ENCODE measurements at regions not wholly inside any gene's neighbourhood (a gene's known extent, or its start where the extent isn't known, plus 50 kb on each side); places are given as distances from the start of the nearest gene placed in this dataset.
"Not testable (repeated sequence)": the region's sequence is repeated elsewhere in the genome, so short reads cannot be mapped to it uniquely, and the experiment has no call there.

DNA sequence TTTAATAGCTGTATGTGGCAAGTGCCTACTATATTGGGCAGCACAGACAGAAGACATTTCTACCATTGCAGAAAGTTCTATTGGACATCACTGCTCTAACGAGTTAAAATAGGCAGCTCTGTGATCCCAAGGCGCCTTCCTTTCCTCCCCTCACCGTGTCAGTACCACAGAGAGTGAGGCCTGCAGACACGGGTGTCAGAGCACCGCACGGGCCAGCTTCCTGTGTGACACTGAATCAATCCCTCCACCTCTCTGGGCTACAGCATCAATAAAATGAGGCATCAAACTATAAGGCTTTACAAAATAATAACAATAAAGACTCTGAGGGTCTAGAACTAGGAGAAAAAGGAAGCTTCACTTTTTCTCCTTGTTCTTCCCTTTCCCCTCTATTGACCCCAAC lies 246.7 kb downstream of the FOXD2 start:
- H3K27me3 Mint-ChIP-seq (ENCODE audit: low read depth): peaks cover 4% of the 10 kb centered on the region
- no peak overlapping the region for H3K27ac Mint-ChIP-seq

DNA sequence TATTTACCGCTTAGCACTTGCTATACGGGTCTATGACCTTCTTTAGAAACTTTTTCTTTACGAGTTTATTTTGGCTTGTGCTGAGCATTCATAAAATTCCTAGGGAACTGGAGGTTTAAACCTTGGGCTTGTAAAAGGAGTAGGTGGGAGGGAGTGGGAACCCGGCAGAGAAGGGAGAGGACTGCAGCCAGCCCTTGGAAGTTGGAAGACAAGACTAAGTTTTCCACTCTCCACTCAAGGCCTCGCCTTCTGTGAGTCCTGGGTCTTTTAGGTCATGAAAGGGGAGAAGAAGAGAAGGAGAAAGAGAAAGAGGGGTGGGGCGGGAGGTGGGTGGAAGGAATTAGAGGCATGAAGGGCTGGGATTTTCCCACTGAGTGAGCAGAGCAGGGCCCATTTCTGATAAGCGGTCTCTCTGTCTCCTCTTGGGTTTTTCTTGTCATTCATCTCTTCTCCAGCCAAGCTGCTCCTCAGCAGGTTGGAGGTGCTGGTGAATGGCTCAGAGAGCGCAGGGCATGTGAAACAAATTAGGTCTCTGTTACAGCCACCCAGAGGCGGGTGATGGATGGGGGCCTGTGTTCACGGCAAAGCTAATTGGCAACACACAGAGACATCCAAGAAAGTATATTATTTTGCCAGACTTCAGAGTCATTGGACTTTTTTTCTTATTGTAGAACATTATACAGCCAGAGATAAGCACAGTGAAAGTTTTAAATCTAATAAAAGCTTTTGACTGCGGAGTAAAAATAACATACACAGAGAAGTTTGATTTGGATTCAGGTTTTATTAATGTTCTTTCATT lies 247.3 kb downstream of the FOXD2 start:
- intact Hi-C loops (cut with micrococcal nuclease): no loop called here
- CTCF ChIA-PET: interaction anchor here (1.8 kb wide), 1 partner anchor 41 kb away, joined by 3 read pairs; no protein-coding TSS in a partner anchor
- Mint-ChIP-seq H3K9me3 (no peaks in the 10 kb centered on the region), H3K27ac (no peak overlapping the region), H3K4me3 (no peak overlapping the region), H3K36me3 (ENCODE audit: low read depth) (no peaks in the 10 kb centered on the region), H3K27me3 (ENCODE audit: low read depth) (peaks cover 6% of the 10 kb centered on the region), H3K4me1 (ENCODE audit: low read depth) (no peaks in the 10 kb centered on the region)
- no peak for DNase-seq

More for the DNA sequence above, 246.7 kb downstream of the FOXD2 start:
- H3K4me3 Mint-ChIP-seq: no peak overlapping the region
- CTCF ChIA-PET: interaction anchor here (1.8 kb wide), 1 partner anchor 42 kb away, joined by 3 read pairs; no protein-coding TSS in a partner anchor
- no peaks in the 10 kb centered on the region for H3K9me3 Mint-ChIP-seq
- DNase-seq: no peak
- H3K36me3 Mint-ChIP-seq (ENCODE audit: low read depth): no peaks in the 10 kb centered on the region
- H3K4me1 Mint-ChIP-seq (ENCODE audit: low read depth): no peaks in the 10 kb centered on the region
- intact Hi-C loops (cut with micrococcal nuclease): no loop called here

DNA sequence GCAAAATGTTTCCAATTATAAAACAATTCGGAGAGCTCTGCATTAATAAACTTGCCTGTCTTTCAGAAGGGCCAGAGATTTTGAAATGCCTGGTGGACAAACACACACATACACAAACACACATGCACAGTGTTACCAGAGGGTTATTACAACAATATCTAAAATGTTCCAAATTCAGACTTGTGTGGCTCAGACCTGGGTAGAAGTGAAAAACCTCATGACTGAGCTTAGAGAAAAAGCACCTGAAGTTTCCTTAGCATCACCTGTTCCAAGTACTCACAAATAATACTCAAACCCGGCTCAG lies 247.9 kb downstream of the FOXD2 start:
- H3K27me3 Mint-ChIP-seq (ENCODE audit: low read depth): peaks cover 6% of the 10 kb centered on the region
- H3K4me1 Mint-ChIP-seq (ENCODE audit: low read depth): no peaks in the 10 kb centered on the region
- CTCF ChIA-PET: interaction anchor here (1.8 kb wide), 1 partner anchor 40 kb away, joined by 3 read pairs; no protein-coding TSS in a partner anchor
- DNase-seq: no peak
- H3K36me3 Mint-ChIP-seq (ENCODE audit: low read depth): no peaks in the 10 kb centered on the region
- H3K27ac Mint-ChIP-seq: no peak overlapping the region
- no peak overlapping the region for H3K4me3 Mint-ChIP-seq
- H3K9me3 Mint-ChIP-seq: no peaks in the 10 kb centered on the region
- intact Hi-C loops (cut with micrococcal nuclease): no loop called here

DNA sequence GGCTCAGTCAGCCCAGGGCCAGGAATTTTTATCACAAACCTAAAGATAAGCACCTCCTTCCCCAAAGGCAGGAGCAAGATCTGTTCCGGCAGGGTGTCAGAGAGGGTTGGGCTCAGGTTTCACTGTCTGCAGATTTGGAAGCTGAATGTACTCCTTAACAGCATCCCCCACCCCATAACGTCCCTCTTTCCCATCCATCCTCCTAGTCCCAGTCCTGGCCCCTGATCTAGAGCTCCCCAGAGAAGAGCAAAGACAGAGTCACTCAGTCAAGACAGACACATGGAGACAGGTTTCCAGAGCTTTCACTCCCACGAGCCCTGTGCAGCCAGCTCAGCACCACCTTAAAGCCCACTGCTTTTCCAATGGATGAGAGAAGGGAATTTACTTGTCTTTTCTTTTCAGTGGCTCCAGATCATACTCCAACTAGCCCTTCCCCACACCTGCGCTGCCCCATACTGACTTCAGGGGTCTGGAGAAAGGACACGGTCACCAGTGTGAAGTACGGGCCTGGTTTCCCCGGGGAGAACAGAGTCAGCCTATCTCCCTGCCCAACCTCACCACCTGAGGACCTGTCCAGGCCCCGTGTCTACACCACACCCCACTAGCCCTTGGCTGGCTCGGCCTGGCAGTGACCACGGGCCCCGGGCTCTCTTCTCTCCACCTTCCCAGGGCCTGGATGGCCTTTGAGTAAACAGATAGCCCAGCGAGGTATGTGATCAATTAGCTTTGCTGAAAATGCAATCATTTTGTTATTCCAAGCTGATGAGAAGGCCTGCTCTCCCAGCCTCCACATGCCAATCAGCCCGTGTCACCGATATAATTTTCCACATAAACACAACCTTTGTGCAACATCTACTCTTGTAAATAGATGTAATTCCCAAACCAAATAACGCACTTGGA lies 249.1 kb downstream of the FOXD2 start:
- CTCF ChIA-PET: no interaction called here
- no peak for DNase-seq
- H3K4me3 Mint-ChIP-seq: no peak overlapping the region
- peaks cover 12% of the 10 kb centered on the region for H3K27me3 Mint-ChIP-seq (ENCODE audit: low read depth)
- no peak overlapping the region for H3K27ac Mint-ChIP-seq
- H3K9me3 Mint-ChIP-seq: no peaks in the 10 kb centered on the region
- intact Hi-C loops (cut with micrococcal nuclease): no loop called here
- H3K4me1 Mint-ChIP-seq (ENCODE audit: low read depth): no peaks in the 10 kb centered on the region
- no peaks in the 10 kb centered on the region for H3K36me3 Mint-ChIP-seq (ENCODE audit: low read depth)

DNA sequence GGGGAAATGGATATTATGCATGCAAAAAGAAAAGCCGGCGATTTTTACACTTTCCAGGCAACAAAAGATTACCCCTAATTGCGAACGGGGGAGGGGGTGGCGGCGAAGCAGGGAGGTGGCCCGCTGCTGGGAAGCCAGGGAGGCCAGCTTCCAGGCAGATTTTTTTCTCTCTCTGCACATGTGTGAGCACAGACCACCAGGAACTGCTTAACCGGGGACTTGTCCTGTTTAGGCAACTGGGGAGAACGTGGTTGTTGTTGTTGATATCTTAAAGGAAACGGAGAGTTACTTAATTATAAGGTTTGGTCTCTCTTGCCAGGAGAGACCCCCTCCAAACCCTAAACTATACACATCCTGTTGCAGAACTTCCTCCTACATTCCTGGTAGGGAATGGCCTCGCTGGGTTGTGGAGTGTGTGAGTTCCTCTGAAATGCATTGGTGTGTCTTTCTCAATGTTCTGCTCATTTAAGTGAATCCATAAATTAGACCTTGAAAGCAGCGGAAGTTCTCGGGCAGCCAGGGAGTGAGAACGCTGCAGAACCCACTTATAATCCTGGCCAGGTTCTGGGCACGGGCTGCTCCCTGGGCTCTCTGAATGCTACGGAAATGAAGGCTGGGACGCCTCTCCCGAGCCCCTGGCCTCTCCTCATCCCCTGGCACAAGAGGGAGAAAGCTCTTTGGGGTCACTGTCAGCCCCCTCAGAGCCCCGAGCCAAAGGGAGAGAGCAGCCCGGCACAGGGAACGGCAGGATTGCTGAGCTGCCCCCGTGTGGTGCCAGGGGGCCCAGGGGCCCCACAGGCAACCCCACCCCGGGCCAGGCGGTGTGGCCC lies 250.0 kb downstream of the FOXD2 start:
- H3K27ac Mint-ChIP-seq: no peak overlapping the region
- DNase-seq: no peak
- H3K9me3 Mint-ChIP-seq: no peaks in the 10 kb centered on the region
- no peaks in the 10 kb centered on the region for H3K36me3 Mint-ChIP-seq (ENCODE audit: low read depth)
- H3K27me3 Mint-ChIP-seq (ENCODE audit: low read depth): peaks cover 12% of the 10 kb centered on the region
- H3K4me1 Mint-ChIP-seq (ENCODE audit: low read depth): no peaks in the 10 kb centered on the region
- intact Hi-C loops (cut with micrococcal nuclease): no loop called here
- no peak overlapping the region for H3K4me3 Mint-ChIP-seq
- CTCF ChIA-PET: no interaction called here

DNA sequence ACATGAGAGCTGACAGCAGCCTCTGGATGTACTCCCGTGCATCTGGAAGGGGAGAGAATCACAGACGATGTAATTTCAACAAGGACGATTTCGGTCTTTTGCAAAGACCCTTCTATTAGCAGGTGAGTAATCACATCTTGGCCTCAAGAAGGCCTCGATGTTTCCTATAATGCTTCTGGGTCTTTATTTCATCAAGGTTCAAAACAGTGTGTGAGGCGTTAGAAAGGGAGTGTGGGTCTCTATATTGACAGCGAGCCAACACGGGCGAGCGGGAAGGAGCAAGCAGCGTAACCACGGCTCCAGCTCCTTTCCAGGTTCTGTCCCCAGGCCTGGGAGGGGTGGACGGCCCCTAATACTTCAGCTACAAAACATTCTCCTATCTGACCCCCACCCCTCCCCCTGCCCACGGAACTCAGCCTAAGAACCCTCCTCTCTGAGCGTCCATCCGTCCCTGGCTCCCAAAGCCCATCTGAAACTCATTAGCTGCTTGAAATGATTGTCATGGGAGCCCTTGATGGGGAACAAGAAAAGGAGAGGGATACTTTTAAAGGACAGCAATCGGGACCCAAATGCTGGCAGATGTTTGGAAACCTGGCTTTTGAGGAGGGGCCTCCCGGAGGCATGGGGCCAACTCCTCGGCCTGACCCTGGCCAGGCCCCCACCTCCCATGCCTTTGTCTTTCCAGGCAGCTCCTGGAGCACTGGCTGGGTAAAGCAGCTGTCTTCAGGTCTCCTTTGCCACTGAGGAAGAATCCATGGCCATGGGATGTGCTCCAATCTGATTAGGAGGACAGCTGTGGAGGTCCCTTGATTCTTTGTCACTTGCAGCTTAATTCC lies 250.8 kb downstream of the FOXD2 start:
- CTCF ChIA-PET: no interaction called here
- H3K27ac Mint-ChIP-seq: no peak overlapping the region
- no peaks in the 10 kb centered on the region for H3K36me3 Mint-ChIP-seq (ENCODE audit: low read depth)
- no peaks in the 10 kb centered on the region for H3K9me3 Mint-ChIP-seq
- H3K27me3 Mint-ChIP-seq (ENCODE audit: low read depth): peaks cover 12% of the 10 kb centered on the region
- intact Hi-C loops (cut with micrococcal nuclease): no loop called here
- H3K4me1 Mint-ChIP-seq (ENCODE audit: low read depth): no peaks in the 10 kb centered on the region
- no peak for DNase-seq
- H3K4me3 Mint-ChIP-seq: no peak overlapping the region

DNA sequence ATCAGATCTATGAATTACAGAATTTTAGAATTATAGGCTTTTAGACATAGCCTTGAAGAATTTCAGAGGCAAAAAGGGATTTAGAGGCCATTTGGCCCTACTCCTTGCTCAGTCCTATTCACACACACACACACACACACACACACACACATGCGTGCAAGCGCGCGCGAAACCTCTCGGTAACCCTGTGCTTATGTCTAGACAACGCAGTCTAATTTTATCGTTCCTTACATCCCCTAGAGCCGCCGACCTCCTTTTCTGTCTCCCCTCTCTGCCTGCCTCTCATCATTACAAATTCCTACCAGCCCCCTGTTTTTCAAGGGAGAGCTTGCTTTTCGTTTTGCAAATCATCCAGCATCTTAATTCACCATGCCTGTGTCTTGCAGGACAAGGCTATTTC lies 252.1 kb downstream of the FOXD2 start:
- Mint-ChIP-seq H3K36me3 (ENCODE audit: low read depth) (no peaks in the 10 kb centered on the region), H3K9me3 (no peaks in the 10 kb centered on the region), H3K27me3 (ENCODE audit: low read depth) (peaks cover 12% of the 10 kb centered on the region), H3K27ac (no peak overlapping the region), H3K4me1 (ENCODE audit: low read depth) (no peaks in the 10 kb centered on the region), H3K4me3 (no peak overlapping the region)
- DNase-seq: no peak
- CTCF ChIA-PET: no interaction called here
- intact Hi-C loops (cut with micrococcal nuclease): no loop called here

DNA sequence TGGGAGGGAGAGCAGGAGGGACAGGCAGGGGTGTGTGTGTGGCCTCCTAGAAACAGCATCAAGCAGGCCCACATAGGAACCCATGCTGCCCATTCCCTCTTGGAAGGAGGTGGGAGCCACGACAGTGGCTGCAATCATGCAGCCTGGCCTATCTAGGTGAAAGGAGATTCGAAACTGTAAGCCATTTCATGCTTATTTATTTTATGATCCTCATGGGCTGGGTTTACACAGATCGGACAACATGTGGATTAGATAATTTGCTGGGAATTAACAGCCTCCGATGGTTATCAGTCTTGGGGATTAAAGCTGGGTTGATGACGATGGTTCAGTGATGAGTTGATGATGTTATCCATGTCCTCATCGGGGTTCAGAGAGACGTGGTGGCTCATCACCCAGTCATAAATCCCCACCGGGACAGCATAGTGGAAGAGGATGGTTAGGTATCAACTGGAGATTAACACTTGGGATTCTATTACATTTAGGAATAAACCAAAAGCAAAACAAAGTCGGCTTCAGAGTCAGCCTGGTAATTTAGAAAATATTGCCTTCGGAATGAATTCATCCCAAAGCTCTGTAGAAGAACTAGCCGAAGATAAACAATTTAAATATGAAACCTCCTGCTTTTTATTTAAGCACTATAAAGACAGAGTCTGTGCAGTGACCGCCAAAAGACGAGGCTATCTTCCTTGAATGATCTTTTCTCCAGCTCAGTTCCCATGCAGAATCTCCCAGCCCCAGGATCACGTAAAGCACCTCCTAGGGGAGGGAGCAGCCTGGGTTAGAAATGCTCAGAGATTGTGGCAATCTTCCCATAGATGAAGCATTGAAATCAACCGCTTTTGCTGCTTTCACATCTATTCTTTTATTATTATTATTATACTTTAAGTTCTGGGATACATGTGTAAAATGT lies 252.8 kb downstream of the FOXD2 start:
- DNase-seq: no peak
- Mint-ChIP-seq H3K4me1 (ENCODE audit: low read depth) (no peaks in the 10 kb centered on the region), H3K4me3 (no peak overlapping the region), H3K36me3 (ENCODE audit: low read depth) (no peaks in the 10 kb centered on the region), H3K27me3 (ENCODE audit: low read depth) (peaks cover 12% of the 10 kb centered on the region), H3K27ac (no peak overlapping the region), H3K9me3 (no peaks in the 10 kb centered on the region)
- CTCF ChIA-PET: no interaction called here
- intact Hi-C loops (cut with micrococcal nuclease): no loop called here

DNA sequence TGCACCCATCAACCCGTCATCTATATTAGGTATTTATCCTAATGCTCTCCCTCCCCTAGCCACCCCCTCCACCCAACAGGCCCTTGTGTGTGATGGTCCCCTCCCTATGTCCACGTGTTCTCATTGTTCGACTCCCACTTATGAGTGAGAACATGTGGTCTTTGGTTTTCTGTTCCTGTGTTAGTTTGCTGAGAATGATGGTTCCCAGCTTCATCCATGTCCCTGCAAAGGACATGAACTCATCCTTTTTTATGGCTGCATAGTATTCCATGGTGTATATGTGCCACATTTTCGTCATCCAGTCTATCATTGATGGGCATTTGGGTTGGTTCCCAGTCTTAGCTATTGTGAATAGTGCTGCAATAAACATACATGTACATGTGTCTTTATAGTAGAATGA lies 253.4 kb downstream of the FOXD2 start:
- intact Hi-C loops (cut with micrococcal nuclease); CTCF ChIA-PET: not testable (repeated sequence)

DNA sequence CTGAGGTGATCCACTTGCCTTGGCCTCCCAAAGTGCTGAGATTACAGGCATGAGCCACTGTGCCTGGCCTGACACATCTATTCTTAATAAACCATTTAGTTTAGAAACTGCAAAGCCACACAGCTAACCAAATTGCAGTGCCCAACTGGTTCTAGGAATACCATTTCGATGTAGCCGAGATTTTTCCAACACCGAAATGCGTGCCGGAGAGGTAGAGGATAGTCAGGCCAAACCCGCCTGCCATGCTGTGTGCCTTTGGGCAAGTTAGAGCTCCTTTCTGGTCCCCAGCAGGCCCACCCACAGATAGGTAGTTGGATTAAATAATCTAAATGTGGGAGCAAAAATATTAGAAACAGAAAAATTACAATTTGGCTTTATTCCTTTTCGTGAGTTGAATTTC lies 254.4 kb downstream of the FOXD2 start:
- Mint-ChIP-seq H3K4me3 (no peak overlapping the region), H3K36me3 (ENCODE audit: low read depth) (no peaks in the 10 kb centered on the region), H3K27me3 (ENCODE audit: low read depth) (peaks cover 12% of the 10 kb centered on the region), H3K27ac (no peak overlapping the region), H3K9me3 (no peaks in the 10 kb centered on the region), H3K4me1 (ENCODE audit: low read depth) (no peaks in the 10 kb centered on the region)
- no peak for DNase-seq
- intact Hi-C loops (cut with micrococcal nuclease): no loop called here
- CTCF ChIA-PET: no interaction called here

More for the DNA sequence above, 253.4 kb downstream of the FOXD2 start:
- H3K9me3 Mint-ChIP-seq; DNase-seq; H3K4me3 Mint-ChIP-seq; H3K36me3 Mint-ChIP-seq (ENCODE audit: low read depth); H3K27ac Mint-ChIP-seq; H3K4me1 Mint-ChIP-seq (ENCODE audit: low read depth): not testable (repeated sequence)
- H3K27me3 Mint-ChIP-seq (ENCODE audit: low read depth): peaks cover 12% of the 10 kb centered on the region

DNA sequence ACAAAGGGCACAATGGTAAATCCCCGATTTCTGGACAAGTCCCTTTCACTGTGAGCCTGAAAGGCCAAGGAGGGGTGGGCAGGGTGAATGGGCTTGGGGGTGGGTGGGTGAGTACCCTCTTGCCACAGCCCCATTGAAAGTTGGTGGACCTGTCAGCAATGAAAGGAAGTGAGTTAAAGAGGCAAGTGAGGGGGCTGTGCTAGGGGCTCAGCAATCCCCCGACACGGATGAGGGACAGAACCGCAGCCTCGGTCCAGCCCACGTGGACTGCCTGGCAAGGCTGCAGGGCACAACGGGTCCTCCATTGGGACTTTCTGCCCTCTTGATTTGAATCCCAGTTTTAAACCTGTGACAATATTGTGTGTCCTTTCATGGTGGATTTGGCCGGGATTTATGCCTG lies 255.3 kb downstream of the FOXD2 start:
- H3K27me3 Mint-ChIP-seq (ENCODE audit: low read depth): peaks cover 10% of the 10 kb centered on the region
- H3K9me3 Mint-ChIP-seq: no peaks in the 10 kb centered on the region
- intact Hi-C loops (cut with micrococcal nuclease): no loop called here
- no peak overlapping the region for H3K4me3 Mint-ChIP-seq
- H3K27ac Mint-ChIP-seq: no peak overlapping the region
- no peaks in the 10 kb centered on the region for H3K36me3 Mint-ChIP-seq (ENCODE audit: low read depth)
- H3K4me1 Mint-ChIP-seq (ENCODE audit: low read depth): no peaks in the 10 kb centered on the region
- CTCF ChIA-PET: no interaction called here
- DNase-seq: no peak
